Activated CD4-positive, alpha-beta T cell treated with anti-CD3 and anti-CD28 coated beads, Interleukin-2, Interleukin-6, amounts not matched to agents 100 ng/mL and 50 ng/mL, durations not matched to agents 16 hours and 8 hours (primary cell): ENCODE measurements at regions not wholly inside any gene's neighbourhood (a gene's known extent, or its start where the extent isn't known, plus 50 kb on each side); places are given as distances from the start of the nearest gene placed in this dataset.
A peak's percentile ranks its signal among the peaks of the same experiment; 100 is the strongest.

Experiments used
- DNase-seq: peaks from one replicate; pipeline ENCODE4 v3.0.0-alpha.2; 2020

DNA sequence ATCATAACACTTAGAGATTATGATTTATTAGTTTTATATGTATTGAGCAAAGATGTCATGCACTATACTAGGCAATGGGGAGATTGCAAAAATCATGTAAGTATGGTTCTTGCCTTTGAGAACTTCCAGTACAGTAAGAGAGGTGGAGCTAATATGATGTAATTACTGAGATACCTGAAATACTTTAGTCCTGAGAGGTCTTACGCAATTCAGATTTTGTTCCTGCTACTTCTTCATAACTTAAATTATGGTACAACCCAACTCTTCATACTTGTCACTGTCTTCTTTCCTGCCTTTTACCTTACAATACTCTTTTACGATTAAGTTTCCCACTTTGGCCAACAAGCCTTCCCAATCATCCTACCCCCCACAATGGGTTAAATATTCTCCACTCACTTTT, 564.2 kb upstream of the PITX2 start:
- no peak for DNase-seq

DNA sequence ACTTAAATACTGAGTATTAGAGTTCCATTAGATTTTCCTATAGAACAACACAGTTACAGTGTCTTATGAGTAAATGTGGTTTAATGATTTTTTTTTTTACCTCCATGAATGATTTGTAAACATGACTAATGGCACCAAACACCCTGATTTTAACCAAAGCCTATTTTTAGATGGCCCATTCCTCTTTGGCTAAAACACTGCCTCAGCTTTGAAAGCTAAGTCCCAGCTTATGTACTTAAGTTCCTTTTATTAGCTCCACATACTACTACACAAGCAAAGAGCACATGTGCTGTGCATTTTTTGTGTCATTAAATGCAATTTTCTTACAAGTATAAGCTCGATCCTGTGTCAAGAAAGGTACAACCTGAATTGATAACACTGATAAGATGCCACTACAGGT, 575.6 kb upstream of the PITX2 start:
- DNase-seq = no peak

DNA sequence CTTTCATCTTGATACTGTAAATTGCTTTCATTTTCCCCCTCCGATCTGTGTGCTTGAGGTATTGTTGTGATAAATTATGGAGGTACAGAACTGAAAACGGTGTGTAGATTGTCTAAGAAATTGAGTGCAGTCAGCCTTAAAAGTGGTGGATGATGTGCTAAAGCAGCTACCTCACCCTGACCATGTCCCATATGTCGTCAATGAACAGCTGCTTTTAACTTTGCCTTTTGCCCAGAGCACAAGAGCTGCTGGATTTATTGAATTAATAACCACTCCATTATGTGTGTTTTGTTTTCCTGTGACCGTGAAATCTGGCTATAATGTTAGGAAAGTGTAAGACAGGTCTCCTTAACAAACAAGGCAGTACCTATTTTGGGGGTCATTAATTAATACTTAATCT, 581.9 kb upstream of the PITX2 start:
- no peak for DNase-seq

DNA sequence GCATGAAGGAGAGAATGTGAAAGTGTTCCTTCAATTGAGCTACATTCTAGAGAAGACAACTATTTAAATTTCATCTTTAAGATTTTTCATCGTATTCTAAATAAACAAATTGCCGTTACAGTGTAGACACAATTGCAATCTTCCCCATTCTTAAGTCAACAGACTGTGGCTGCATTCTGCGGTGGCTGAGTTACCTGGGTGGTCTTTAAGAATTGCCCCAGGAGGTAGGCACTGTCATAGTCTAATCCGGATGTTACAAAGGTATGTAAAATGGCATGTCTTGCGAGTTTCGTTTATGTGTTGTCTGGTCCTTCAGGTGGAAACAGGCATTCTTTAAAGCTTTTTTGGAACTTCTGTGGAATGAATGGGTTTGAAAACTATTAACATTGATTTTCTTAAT, 586.1 kb upstream of the PITX2 start:
- no peak for DNase-seq

DNA sequence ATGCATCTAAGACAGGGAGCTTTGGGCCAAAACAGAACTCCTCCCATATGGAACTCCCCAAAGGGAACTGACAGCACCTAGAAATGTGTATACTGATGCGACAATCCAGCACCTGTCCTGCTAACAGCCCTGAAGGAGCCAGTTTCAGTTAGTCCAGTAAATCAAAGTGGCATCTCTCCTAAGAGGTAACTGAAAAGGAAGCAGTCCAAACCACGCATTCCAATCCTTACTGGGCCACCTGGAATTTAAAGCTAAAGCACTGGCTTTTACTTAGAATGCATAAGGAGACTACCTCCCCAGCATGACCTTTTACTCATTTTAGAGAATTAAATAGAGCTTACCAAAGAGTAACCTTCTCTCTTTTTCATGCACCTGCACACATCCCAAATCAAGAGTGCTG, 586.8 kb upstream of the PITX2 start:
- no peak for DNase-seq

DNA sequence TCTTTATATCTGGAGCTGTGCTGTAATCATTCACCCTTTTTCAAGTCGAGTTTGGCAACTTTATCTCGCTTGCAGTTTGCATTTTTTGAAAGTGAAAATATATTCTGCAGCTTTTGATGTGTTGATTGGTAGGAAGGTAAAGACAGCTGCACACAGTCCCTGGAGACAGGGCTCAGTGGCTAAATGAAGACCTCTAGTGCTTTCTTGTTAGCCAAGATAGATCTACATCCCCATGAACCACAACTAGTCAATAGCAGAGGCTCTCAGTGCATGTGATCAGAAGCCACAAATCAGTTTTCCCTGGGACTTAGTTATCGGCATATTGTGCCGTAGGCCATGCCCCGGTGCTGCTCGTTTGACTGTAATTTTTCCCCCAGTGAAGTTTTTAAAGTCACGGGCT, 587.7 kb upstream of the PITX2 start:
- no peak for DNase-seq

DNA sequence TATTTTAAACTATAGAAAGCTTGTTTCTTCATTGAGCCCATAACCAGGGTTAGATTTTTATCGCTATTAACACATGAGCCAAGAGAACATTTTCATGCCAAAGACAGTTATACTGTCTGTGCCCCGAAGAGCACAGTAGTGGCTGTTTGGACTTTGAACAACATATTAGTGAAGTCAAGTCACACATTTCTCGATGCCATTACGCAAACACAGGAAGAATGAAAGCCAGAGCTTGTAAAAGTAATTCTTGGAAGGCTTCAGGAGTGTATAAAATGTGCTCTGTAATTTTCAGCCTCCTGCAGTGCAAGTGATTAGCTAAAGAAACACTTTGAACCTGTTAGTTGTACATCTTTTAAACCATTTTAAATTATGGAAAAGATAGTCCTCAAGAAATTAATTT, 590.7 kb upstream of the PITX2 start:
- DNase-seq = no peak

DNA sequence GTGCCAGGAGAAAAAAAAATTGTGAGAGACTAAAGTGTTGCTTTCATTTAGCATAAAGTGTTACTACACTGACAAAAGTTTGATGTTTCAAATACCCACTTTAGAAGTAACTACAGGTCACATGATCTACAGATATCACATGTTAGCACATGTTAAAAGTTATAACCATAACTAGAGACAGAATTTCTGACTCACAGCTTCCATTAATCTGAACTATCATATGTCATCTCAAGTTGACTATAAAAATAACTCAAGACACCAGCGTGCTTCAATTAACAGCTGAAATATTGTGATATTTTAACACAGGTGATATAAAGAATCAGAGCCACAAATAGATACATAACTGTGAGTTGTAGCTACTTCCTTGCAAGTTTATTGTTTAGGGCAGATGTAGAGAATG, 591.5 kb upstream of the PITX2 start:
- DNase-seq = no peak

DNA sequence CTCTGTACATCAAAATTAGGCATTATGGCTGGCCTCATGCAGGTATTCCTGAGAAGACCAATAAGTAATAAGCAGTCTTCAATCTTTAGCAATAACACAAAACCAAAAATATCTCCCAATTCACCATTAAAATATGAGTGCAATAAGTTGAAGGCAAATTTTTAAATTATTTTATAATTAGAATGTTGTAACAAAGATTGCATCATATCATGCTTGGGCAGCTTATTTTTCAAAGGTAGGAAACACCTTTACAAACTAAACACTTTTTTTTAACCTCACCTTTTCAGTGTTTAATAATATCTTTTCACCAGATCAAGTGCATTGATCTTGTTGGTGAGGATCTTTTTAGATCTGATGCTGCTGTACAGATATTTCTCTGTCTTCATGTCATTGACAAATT, 592.9 kb upstream of the PITX2 start:
- no peak for DNase-seq

DNA sequence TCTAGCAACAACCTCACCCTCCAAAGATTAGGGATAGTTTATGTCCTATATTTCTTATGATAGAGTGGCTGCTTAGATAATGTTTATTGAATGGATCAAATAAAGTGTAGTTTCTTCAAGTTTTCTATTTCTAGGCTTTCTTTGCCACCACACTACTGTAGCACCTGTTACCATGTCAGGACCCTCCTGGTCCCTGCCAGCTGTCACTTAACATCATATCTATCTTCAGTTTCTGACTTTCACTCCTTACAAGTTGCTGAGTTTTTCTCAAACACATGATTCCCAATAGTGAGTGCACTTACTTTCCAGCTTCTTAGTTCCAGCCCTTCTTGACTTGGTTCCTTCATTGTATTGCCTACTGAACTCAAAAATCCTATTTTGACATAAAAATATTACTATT, 593.9 kb upstream of the PITX2 start:
- no peak for DNase-seq

DNA sequence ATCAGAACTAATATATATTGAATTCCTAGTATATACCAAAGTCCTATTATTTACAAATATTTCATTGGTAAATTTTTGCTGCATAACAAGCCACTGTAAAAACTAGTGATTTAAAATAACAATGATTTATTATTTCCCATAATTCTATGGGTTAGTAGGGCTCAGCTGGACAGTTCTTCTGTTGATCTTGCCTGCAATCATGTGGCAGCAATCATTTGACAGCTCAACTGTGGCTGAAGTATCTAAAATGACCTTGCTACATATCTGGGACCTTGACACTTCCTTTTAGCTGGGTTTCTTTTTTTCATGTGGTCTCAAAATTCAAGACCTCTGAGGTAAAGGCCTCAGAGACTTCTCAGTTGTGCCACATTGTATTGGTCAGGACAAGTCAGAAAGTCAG, 598.5 kb upstream of the PITX2 start:
- no peak for DNase-seq

DNA sequence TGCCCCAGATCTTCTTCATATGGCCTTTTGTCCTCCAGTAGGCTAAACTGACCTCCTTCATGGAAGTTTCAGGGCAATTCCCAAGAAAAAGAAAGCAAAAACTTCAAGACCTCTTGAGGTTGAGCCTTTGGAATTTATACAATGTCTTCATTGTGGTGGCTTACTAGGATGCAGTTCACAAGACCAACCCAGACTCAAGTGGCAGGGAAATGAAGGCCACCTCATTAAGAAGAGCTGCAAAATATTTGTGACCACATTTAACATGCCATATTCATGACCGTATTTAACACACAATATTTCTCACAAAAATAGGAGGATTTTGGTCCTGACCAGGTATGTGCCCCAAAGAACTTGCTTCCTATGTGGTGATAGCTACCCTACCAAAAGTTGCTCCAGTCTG, 605.5 kb upstream of the PITX2 start:
- no peak for DNase-seq

DNA sequence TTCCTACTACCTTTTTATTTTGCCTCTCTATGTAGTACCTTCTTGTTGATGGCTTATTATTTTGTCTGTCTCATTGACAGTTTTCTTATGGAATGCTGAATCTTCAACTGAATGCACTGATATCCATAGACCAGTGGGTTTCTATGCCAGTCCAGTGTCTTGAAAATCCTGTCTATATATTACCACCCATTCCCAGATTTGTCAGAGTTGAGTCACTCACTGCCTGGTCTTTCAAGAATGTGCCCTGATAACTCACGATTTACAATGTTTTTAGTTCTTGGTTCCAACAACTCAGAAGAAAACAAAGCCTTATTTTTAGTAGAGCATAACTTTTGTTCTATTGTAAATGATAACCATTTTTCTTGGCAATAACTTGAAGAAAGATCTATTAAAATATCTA, 606.0 kb upstream of the PITX2 start:
- DNase-seq = no peak

DNA sequence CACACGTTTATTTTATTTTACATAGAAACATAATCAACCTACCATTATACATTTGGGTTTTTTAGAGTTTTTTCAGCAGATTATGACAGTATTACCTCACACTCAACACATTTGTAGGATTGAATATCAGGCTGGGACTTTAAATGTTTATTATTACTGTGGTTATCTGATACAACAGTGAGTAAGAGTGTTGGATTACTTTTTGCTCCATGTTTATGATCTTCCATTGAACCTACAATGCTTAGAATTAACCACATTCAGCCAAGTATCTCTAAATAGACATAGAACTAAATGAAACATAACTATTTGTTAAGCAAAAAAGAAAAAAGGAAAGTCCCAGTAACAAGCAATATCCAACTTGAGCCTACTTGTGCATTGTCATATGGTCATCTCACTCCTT, 607.4 kb upstream of the PITX2 start:
- no peak for DNase-seq

DNA sequence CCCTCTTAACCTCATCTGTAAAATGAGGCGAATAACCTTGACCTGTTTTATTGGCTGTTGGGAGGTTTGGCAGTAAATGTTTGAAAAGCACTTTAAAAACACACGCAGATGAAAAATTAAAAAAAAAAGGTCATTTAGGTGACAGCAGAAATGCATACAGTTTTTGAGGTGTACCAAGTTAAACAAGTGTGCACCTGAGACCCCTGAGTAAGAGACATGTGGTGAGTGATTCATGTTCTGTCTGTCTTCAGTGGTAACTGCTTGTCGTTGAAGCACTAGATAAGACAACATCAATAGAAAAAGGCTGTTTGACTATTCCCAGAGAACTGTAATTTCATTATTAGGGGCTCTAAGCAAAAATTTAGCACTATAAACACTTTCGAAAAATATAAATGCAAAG, 608.4 kb upstream of the PITX2 start:
- no peak for DNase-seq

DNA sequence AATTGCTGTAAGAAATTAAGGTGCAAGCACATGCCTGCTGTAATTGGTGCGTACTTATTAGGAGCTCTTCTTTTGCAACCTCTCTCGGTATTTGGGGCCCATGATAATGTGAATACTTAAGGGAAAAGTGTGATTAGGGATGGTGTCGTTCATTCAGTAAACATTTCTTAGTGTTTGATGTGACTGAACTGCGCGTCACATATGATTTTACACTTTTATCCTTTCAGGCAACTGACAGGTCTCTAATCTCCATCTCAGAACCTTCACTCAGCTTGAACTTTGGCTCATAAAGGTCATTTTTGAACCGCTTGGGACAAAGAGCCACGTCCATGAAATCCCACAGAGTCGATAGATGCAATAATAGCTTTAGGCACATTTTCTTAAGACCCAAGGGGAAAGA, 612.1 kb upstream of the PITX2 start:
- DNase-seq = no peak

DNA sequence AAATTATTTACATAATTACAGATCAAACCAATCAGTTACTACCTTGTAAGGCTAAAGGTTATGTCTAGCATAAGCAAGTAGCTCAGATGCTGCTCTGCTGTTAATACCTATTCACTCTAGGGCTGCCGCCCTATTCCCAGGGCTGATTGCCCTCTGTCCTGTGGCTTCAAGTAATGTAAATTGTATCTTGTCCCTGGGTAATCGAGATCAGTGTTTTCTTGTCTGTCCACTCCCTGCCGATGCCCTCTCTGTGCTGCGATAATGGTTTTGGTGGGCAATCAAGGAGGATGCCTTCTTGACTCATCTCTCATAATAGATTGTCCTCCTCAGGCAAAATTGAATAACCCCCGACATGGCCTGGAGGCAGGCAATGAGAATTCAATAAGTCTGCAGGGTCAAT, 641.0 kb upstream of the PITX2 start:
- DNase-seq = no peak

DNA sequence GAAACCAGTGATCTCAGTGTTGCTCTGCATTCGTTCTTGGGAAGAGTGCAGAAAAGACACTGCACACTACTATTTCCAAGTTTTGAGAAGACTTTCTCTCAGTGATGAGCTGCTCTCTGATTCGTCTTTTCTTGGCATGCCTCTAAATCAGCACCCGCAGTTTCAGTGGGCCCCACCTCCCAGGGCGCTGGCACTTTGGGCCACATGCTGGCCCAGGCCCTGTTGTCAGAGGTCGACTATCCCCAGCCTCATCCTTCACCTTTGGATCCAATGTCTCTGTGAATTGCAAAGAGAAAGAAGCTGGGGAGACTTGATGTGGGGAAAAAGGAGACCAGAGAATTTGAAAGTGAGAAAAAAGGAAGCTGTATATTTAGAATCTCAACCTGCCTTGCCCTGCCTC, 644.1 kb upstream of the PITX2 start:
- DNase-seq = no peak

DNA sequence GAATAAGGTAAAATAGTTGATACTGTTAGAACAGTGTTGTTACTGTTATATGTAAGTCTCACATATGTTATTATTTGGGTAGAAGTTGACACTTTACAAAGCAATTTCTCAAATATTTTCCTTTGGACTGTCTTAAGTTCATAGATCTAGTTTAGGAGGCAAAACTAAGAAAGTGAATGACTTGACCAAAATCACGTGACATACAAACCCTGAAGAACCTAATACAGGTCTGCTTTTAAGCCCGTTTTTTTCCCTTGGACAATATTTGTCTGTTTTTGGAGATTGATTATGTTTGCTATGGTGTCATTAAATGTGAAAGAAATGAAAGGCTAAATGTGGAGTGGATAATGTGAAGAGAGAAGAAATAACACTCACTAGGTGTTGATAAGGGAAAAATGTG, 644.9 kb upstream of the PITX2 start:
- DNase-seq = no peak

DNA sequence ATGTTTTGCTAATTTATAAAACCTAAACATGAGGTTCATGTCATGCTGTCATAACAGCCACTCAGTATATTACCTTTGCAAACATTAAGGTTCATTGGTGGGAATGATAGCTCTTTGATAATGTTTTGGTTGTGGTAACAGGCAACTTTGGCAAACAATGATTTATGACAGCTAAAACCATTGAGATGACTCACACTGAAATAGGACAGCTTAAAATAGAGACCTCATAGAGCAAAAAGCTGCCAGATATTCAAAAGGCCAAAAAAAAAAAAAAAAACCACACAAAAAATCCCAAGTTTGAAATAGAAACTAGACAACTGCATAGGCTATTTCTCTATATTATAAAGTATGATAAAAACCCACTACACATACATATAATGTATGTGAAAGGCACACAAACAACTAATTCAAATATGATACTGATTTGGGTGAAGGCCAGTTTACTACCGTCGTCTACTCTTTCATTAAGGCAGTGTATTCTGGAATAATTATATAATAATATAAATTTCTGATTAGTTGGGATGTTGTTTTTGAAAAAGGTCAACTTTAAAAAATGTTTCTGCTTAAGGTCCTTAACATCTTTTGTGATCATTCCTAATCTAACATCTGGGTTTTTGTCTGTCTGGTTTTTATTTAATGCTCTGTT, 646.0 kb upstream of the PITX2 start:
- no peak for DNase-seq

DNA sequence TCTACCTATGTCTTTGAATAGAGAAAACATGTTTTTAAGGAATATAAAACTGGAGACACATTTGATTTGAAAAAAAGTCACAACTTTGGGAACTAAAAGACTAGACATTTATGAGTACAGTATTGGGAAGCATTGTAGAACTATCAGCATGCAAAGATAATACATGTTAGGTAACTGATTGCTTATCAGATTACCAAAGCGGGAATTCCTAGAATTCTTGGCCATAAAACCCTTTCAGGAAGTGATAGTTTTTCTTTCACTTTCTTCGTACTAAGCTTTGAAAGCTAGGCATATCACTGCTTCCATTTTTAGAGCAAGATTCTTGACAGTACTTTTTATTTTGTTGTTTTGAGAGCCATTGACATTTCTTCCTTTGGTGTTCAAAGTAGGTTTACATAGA, 646.6 kb upstream of the PITX2 start:
- no peak for DNase-seq

DNA sequence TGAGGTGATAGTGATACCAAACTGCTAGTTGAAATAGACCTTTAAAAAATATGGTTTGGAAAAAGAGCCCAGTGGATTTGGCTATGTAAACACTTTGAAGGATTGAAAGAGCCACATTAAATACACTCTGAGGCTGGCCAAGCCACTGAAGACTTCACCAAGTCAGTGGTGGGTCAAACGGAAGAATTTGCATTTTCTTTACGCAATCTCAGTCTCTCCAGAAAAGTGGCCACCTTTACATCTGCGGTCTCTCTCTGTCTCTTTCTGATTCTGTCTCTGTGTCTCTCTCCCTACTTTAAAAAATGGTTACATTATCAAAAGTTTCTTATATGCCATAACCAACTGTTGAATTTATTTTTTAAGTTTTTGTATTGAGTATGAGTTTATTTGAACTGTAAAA, 651.2 kb upstream of the PITX2 start:
- DNase-seq = no peak

DNA sequence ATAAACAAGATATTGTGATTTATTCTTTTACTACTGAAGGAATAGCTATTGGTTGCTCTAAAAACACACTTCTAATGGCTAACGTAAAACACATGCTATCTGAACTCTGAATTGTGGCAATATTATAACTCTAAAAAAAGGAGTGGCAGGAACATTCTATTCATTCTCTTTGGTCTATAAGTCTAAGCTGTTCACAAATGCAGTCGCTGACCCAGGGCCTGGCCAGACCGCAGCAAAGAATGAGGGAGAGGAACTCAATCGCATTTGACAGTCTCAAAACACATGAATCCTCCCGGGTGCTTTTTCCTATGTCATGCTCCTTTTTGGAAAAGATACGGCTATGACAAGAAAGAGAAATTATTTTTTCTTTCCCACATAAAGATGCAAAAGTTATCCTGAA, 651.6 kb upstream of the PITX2 start:
- DNase-seq = no peak

DNA sequence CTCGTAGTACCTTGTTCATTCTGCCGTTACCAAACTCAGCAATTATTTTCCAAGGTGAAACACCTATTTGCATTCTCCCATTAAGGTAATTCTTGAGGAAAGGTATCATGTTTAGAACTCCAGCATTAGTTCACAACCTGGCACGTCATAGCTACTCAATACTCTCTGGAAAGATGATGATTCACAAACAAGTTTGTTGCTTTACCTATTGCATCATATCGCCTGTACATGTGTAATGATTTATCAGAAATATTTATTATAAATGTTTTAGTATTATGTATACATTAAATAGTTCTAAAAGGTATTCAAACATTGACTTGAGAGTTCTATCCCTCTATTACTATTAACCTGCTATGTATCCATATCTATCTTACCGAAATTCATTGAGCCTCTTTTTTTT, 658.3 kb upstream of the PITX2 start:
- DNase-seq = no peak

DNA sequence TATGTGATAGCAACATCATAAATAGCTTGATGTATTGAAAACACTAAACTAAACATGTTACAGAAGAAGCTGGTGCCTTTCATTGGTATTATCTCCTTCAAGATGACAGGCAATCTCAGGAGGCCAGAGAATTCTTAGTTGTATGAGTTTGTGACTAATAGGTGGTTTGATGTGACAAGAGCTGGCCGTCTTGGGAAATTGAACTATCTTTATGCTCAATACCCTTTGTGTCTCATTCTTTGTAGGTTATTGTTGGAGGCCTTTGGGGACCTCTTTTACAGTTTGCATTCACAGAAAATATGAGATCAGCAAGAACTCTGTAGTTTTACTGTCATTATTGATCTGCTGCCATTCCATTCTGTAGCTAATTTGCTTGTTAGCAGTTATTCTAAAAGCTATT, 659.2 kb upstream of the PITX2 start:
- no peak for DNase-seq

DNA sequence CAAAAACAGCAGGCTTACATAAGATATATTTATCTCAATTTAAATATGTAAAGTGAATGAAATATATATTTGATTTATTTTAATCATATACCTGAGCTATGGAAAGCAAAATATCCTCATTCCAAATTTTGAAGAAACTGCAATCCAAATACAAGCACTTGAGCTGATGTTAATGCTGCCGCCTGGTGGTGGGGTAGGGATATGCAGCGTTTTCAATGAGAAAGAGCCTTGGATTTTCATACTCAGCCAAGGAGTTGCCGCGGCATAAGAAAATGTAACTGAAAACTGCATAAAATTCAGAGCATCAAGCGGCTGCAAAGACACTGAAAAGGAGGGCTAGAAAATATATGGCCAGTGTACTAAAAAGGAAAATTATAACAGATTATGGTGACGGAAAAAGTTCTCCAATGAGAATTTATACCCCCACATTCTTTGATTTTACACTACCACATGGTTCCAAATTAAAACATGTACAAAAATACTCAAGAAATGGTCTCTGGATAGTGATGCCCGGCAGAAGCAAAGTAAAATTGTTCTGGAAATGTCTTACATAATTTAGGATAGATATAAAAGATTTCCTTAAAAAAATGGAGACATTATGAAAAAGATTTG, 660.3 kb upstream of the PITX2 start:
- DNase-seq = peak; percentile 60
